ENCODE measurements at regions not wholly inside any gene's neighbourhood (a gene's known extent, or its start where the extent isn't known, plus 50 kb on each side); places are given as distances from the start of the nearest gene placed in this dataset.

- no peak for TF ChIP-seq CTCF (IDR thresholded peaks at IDR 0.05; ENCODE audit: extremely low read depth in 1 of 2, insufficient read depth in 1 of 2, low read depth in 1 of 2, low read length in 2 of 2)
- no peak for TF ChIP-seq EZH2 (IDR thresholded peaks at IDR 0.05; ENCODE audit: borderline replicate concordance, low read depth, low read length, severe bottlenecking)
- TF ChIP-seq JUN (IDR thresholded peaks at IDR 0.05; ENCODE audit: borderline replicate concordance, insufficient read depth, insufficient read length, low read depth): no peak
- TF ChIP-seq GATA2 (IDR thresholded peaks at IDR 0.05; ENCODE audit: insufficient read depth, insufficient read length, low read depth, low read length): no peak
- no peak for TF ChIP-seq POLR2AphosphoS5 (IDR thresholded peaks at IDR 0.05; ENCODE audit: insufficient read depth, low read depth, low read length)
Observed at GRCh38 chr2:150601280-150602038, 114.0 kb upstream of the RND3 start.

Data from endothelial cell of umbilical vein (primary cell).